ENCODE measurements at regions not wholly inside any gene's neighbourhood (a gene's known extent, or its start where the extent isn't known, plus 50 kb on each side); places are given as distances from the start of the nearest gene placed in this dataset.

- Histone ChIP-seq H3K4me3 (ENCODE audit: low read length) (no peak overlapping the region), H3K9ac (ENCODE audit: low read length) (no peak overlapping the region), H3K9me3 (ENCODE audit: insufficient read depth, low read length) (no peaks in the 10 kb centered on the region), H3K27me3 (ENCODE audit: low read depth, low read length) (no peaks in the 10 kb centered on the region), H3K79me2 (ENCODE audit: low read length) (no peaks in the 10 kb centered on the region), H4K20me1 (ENCODE audit: insufficient read depth, low read length) (no peaks in the 10 kb centered on the region), H3K4me2 (ENCODE audit: low read length) (no peak overlapping the region), H2AFZ (ENCODE audit: low read depth, low read length) (no peak overlapping the region), H3K36me3 (replicated peaks; ENCODE audit: low read depth, low read length) (no peaks in the 10 kb centered on the region), H3K4me1 (ENCODE audit: low read length) (no peaks in the 10 kb centered on the region), H3K27ac (ENCODE audit: low read length) (no peak overlapping the region)
- TF ChIP-seq CTCF (IDR thresholded peaks at IDR 0.05; ENCODE audit: low read depth, low read length) (no peak), EZH2phosphoT487 (IDR thresholded peaks at IDR 0.05; ENCODE audit: low read depth) (no peak)
Observed at GRCh38 chr5:62931153-62931950, 352.7 kb downstream of the LRRC70 start.

- Histone ChIP-seq H3K36me3 (replicated peaks; ENCODE audit: low read depth, low read length) (no peaks in the 10 kb centered on the region), H4K20me1 (ENCODE audit: insufficient read depth, low read length) (no peaks in the 10 kb centered on the region), H3K79me2 (ENCODE audit: low read length) (no peaks in the 10 kb centered on the region), H3K27me3 (ENCODE audit: low read depth, low read length) (no peaks in the 10 kb centered on the region), H3K4me1 (ENCODE audit: low read length) (no peaks in the 10 kb centered on the region), H3K27ac (ENCODE audit: low read length) (no peak overlapping the region), H3K4me2 (ENCODE audit: low read length) (no peak overlapping the region), H3K4me3 (ENCODE audit: low read length) (no peak overlapping the region), H2AFZ (ENCODE audit: low read depth, low read length) (no peak overlapping the region), H3K9me3 (ENCODE audit: insufficient read depth, low read length) (no peaks in the 10 kb centered on the region), H3K9ac (ENCODE audit: low read length) (no peak overlapping the region)
- TF ChIP-seq EZH2phosphoT487 (IDR thresholded peaks at IDR 0.05; ENCODE audit: low read depth) (no peak), CTCF (IDR thresholded peaks at IDR 0.05; ENCODE audit: low read depth, low read length) (no peak)
Observed at GRCh38 chr5:62922191-62922590, 343.6 kb downstream of the LRRC70 start.

- H3K27ac ChIP-seq (ENCODE audit: low read length) = no peak overlapping the region
- H3K9me3 ChIP-seq (ENCODE audit: insufficient read depth, low read length) = no peaks in the 10 kb centered on the region
- no peak overlapping the region for H3K9ac ChIP-seq (ENCODE audit: low read length)
- H3K27me3 ChIP-seq (ENCODE audit: low read depth, low read length) = no peaks in the 10 kb centered on the region
- no peak overlapping the region for H2AFZ ChIP-seq (ENCODE audit: low read depth, low read length)
- no peak overlapping the region for H3K4me2 ChIP-seq (ENCODE audit: low read length)
- no peaks in the 10 kb centered on the region for H4K20me1 ChIP-seq (ENCODE audit: insufficient read depth, low read length)
- H3K36me3 ChIP-seq (replicated peaks; ENCODE audit: low read depth, low read length) = no peaks in the 10 kb centered on the region
- no peak overlapping the region for H3K4me3 ChIP-seq (ENCODE audit: low read length)
- TF ChIP-seq CTCF (IDR thresholded peaks at IDR 0.05; ENCODE audit: low read depth, low read length) (no peak), EZH2phosphoT487 (IDR thresholded peaks at IDR 0.05; ENCODE audit: low read depth) (no peak)
- no peaks in the 10 kb centered on the region for H3K79me2 ChIP-seq (ENCODE audit: low read length)
- H3K4me1 ChIP-seq (ENCODE audit: low read length) = no peaks in the 10 kb centered on the region
Observed at GRCh38 chr5:62920856-62921255, 342.2 kb downstream of the LRRC70 start.

GRCh38 chr5:62909326-62909725, 330.7 kb downstream of the LRRC70 start:
- Histone ChIP-seq H4K20me1 (ENCODE audit: insufficient read depth, low read length) (no peaks in the 10 kb centered on the region), H3K4me2 (ENCODE audit: low read length) (no peak overlapping the region), H3K9ac (ENCODE audit: low read length) (no peak overlapping the region), H3K36me3 (replicated peaks; ENCODE audit: low read depth, low read length) (no peaks in the 10 kb centered on the region), H3K27ac (ENCODE audit: low read length) (no peak overlapping the region), H3K9me3 (ENCODE audit: insufficient read depth, low read length) (no peaks in the 10 kb centered on the region), H3K79me2 (ENCODE audit: low read length) (no peaks in the 10 kb centered on the region), H3K4me3 (ENCODE audit: low read length) (no peak overlapping the region), H3K27me3 (ENCODE audit: low read depth, low read length) (no peaks in the 10 kb centered on the region), H3K4me1 (ENCODE audit: low read length) (no peaks in the 10 kb centered on the region), H2AFZ (ENCODE audit: low read depth, low read length) (no peak overlapping the region)
- TF ChIP-seq EZH2phosphoT487 (IDR thresholded peaks at IDR 0.05; ENCODE audit: low read depth) (no peak), CTCF (IDR thresholded peaks at IDR 0.05; ENCODE audit: low read depth, low read length) (no peak)
